ENCODE measurements at regions not wholly inside any gene's neighbourhood (a gene's known extent, or its start where the extent isn't known, plus 50 kb on each side); places are given as distances from the start of the nearest gene placed in this dataset.

GRCh38 chr3:81995329-81995728, 233.9 kb upstream of the GBE1 start:
- no peak for TF ChIP-seq FOXM1 (IDR thresholded peaks at IDR 0.05; ENCODE audit: borderline replicate concordance)
- TF ChIP-seq, protein P1, sequence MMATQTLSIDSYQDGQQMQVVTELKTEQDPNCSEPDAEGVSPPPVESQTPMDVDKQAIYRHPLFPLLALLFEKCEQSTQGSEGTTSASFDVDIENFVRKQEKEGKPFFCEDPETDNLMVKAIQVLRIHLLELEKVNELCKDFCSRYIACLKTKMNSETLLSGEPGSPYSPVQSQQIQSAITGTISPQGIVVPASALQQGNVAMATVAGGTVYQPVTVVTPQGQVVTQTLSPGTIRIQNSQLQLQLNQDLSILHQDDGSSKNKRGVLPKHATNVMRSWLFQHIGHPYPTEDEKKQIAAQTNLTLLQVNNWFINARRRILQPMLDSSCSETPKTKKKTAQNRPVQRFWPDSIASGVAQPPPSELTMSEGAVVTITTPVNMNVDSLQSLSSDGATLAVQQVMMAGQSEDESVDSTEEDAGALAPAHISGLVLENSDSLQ (IDR thresholded peaks at IDR 0.05), result no peak
- no peak for TF ChIP-seq SP1 (IDR thresholded peaks at IDR 0.05)
- TF ChIP-seq FOXA1 (IDR thresholded peaks at IDR 0.05), result no peak
- TF ChIP-seq BHLHE40 (IDR thresholded peaks at IDR 0.05; ENCODE audit: borderline replicate concordance), result no peak
- no peak for TF ChIP-seq NFRKB (IDR thresholded peaks at IDR 0.05)
- TF ChIP-seq FOXK2 (IDR thresholded peaks at IDR 0.05), result no peak
- no peak for TF ChIP-seq HDGF (IDR thresholded peaks at IDR 0.05; ENCODE audit: borderline replicate concordance)
- TF ChIP-seq ELF4 (IDR thresholded peaks at IDR 0.05), result no peak
- no peak for TF ChIP-seq ZNF384 (IDR thresholded peaks at IDR 0.05)

All from HEK293T (cell line).